ENCODE measurements at regions not wholly inside any gene's neighbourhood (a gene's known extent, or its start where the extent isn't known, plus 50 kb on each side); places are given as distances from the start of the nearest gene placed in this dataset.

GRCh38 chr11:28696591-28696990 is 588.4 kb downstream of the METTL15 start:
- DNase-seq (ENCODE audit: low spot score), result no peak
- no peak for TF ChIP-seq CTCF (IDR thresholded peaks at IDR 0.05; ENCODE audit: unreplicated experiment)
- no peaks in the 10 kb centered on the region for H3K36me3 Mint-ChIP-seq (ENCODE audit: low read depth, unreplicated experiment)
- no peak overlapping the region for H3K4me3 Mint-ChIP-seq (ENCODE audit: unreplicated experiment)
- peaks cover 4% of the 10 kb centered on the region for H3K4me1 Mint-ChIP-seq (ENCODE audit: unreplicated experiment)
- no peaks in the 10 kb centered on the region for H3K9me3 Mint-ChIP-seq (ENCODE audit: unreplicated experiment)
- H3K27me3 Mint-ChIP-seq (ENCODE audit: unreplicated experiment), result no peaks in the 10 kb centered on the region
- no peak overlapping the region for H3K27ac Mint-ChIP-seq (ENCODE audit: unreplicated experiment)

- Mint-ChIP-seq H3K4me1 (ENCODE audit: unreplicated experiment) (peaks cover 1% of the 10 kb centered on the region), H3K27me3 (ENCODE audit: unreplicated experiment) (peaks cover 2% of the 10 kb centered on the region), H3K9me3 (ENCODE audit: unreplicated experiment) (no peaks in the 10 kb centered on the region), H3K27ac (ENCODE audit: unreplicated experiment) (no peak overlapping the region), H3K4me3 (ENCODE audit: unreplicated experiment) (no peak overlapping the region), H3K36me3 (ENCODE audit: low read depth, unreplicated experiment) (no peaks in the 10 kb centered on the region)
- TF ChIP-seq CTCF (IDR thresholded peaks at IDR 0.05; ENCODE audit: unreplicated experiment), result no peak
- no peak for DNase-seq (ENCODE audit: low spot score)
These were observed 582.6 kb downstream of the METTL15 start for GRCh38 chr11:28690746-28691145.

- H3K27ac Mint-ChIP-seq (ENCODE audit: unreplicated experiment), result no peak overlapping the region
- H3K4me1 Mint-ChIP-seq (ENCODE audit: unreplicated experiment), result no peaks in the 10 kb centered on the region
These were observed 575.9 kb downstream of the METTL15 start for GRCh38 chr11:28684011-28684586.

GRCh38 chr11:28679795-28680468 is 571.7 kb downstream of the METTL15 start:
- no peak for TF ChIP-seq CTCF (IDR thresholded peaks at IDR 0.05; ENCODE audit: unreplicated experiment)
- H3K4me3 Mint-ChIP-seq (ENCODE audit: unreplicated experiment), result no peak overlapping the region
- DNase-seq (ENCODE audit: low spot score), result no peak
- H3K9me3 Mint-ChIP-seq (ENCODE audit: unreplicated experiment), result no peaks in the 10 kb centered on the region
- no peaks in the 10 kb centered on the region for H3K4me1 Mint-ChIP-seq (ENCODE audit: unreplicated experiment)
- H3K27ac Mint-ChIP-seq (ENCODE audit: unreplicated experiment), result no peak overlapping the region
- no peaks in the 10 kb centered on the region for H3K36me3 Mint-ChIP-seq (ENCODE audit: low read depth, unreplicated experiment)
- H3K27me3 Mint-ChIP-seq (ENCODE audit: unreplicated experiment), result no peaks in the 10 kb centered on the region

More at GRCh38 chr11:28684011-28684586, 575.9 kb downstream of the METTL15 start:
- Mint-ChIP-seq H3K27me3 (ENCODE audit: unreplicated experiment) (peaks cover 1% of the 10 kb centered on the region), H3K9me3 (ENCODE audit: unreplicated experiment) (no peaks in the 10 kb centered on the region), H3K36me3 (ENCODE audit: low read depth, unreplicated experiment) (no peaks in the 10 kb centered on the region), H3K4me3 (ENCODE audit: unreplicated experiment) (no peak overlapping the region)
- no peak for DNase-seq (ENCODE audit: low spot score)
- TF ChIP-seq CTCF (IDR thresholded peaks at IDR 0.05; ENCODE audit: unreplicated experiment), result no peak

GRCh38 chr11:28677721-28678120 is 569.5 kb downstream of the METTL15 start:
- H3K4me3 Mint-ChIP-seq (ENCODE audit: unreplicated experiment), result no peak overlapping the region

More at GRCh38 chr11:28677721-28678120, 569.5 kb downstream of the METTL15 start:
- Mint-ChIP-seq H3K36me3 (ENCODE audit: low read depth, unreplicated experiment) (no peaks in the 10 kb centered on the region), H3K27me3 (ENCODE audit: unreplicated experiment) (no peaks in the 10 kb centered on the region), H3K4me1 (ENCODE audit: unreplicated experiment) (peaks cover 5% of the 10 kb centered on the region), H3K27ac (ENCODE audit: unreplicated experiment) (no peak overlapping the region), H3K9me3 (ENCODE audit: unreplicated experiment) (no peaks in the 10 kb centered on the region)
- no peak for TF ChIP-seq CTCF (IDR thresholded peaks at IDR 0.05; ENCODE audit: unreplicated experiment)
- no peak for DNase-seq (ENCODE audit: low spot score)

Measured in endothelial cell (in vitro differentiated cells).